ENCODE measurements at regions not wholly inside any gene's neighbourhood (a gene's known extent, or its start where the extent isn't known, plus 50 kb on each side); places are given as distances from the start of the nearest gene placed in this dataset.

DNA sequence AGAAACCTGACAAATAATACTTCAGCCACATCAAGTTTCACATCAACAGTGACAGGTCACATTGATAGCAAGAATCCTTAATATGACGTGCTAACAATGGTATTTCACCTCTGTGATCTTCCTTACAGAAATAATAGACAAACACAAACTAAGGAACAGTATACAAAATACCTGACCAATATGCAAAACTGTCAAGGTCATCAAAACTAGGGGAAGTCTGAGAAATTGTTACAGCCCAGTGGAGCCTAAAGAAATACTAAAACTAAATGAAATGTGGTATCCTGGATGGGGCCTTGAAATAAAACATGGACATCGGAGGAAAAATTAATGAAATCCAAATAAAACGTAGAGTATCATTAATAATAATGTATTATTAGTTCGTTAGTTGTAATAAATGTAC is 422.0 kb upstream of the ZNF385D start:
- Histone ChIP-seq H3K27ac (ENCODE audit: extremely low read length, insufficient read depth, low read length) (no peak overlapping the region), H3K9me3 (ENCODE audit: low read length) (no peaks in the 10 kb centered on the region), H2AFZ (ENCODE audit: low read length) (no peak overlapping the region), H3K4me1 (ENCODE audit: insufficient read depth, low read length) (no peaks in the 10 kb centered on the region), H4K20me1 (ENCODE audit: insufficient read depth, low read length) (no peaks in the 10 kb centered on the region), H3K36me3 (replicated peaks in 1 of 2; ENCODE audit: control insufficient read depth in 1 of 2, insufficient read depth in 2 of 2, low read length in 2 of 2) (no peaks in the 10 kb centered on the region), H3K27me3 (ENCODE audit: control insufficient read depth in 1 of 2, insufficient read depth in 2 of 2, low read length in 2 of 2) (no peaks in the 10 kb centered on the region), H3K79me2 (ENCODE audit: insufficient read depth, low read length) (no peaks in the 10 kb centered on the region), H3K4me2 (ENCODE audit: low read depth, low read length) (no peak overlapping the region), H3K9ac (ENCODE audit: insufficient read depth, low read depth, low read length) (no peak overlapping the region), H3K4me3 (replicated peaks in 1 of 3; ENCODE audit: insufficient read depth in 1 of 3, low read depth in 2 of 3, low read length in 3 of 3) (no peak overlapping the region)
- in situ Hi-C loops (cut with HindIII; ENCODE audit: extremely low pct_ligation_motif_present, low pct_unique_long_range_greater_than_20kb) (no loop called here), intact Hi-C loops (cut with micrococcal nuclease; ENCODE audit: unreplicated experiment) (no loop called here)
- DNase-seq (ENCODE audit: low spot score) (no peak), ATAC-seq (no peak), FAIRE-seq (no peak)
- POLR2A ChIA-PET = no interaction called here
- BruUV-seq (replicated peaks) = no TSS peak
- TF ChIP-seq SP4 (CRISPR knock-in tag; IDR thresholded peaks at IDR 0.05) (no peak), ETV5 (CRISPR knock-in tag; IDR thresholded peaks at IDR 0.05; ENCODE audit: borderline replicate concordance) (no peak), MAFF (IDR thresholded peaks at IDR 0.05; ENCODE audit: low read depth, low read length) (peak; percentile 49; the same call in 1 of the 2 replicates), RFX3 (CRISPR knock-in tag; IDR thresholded peaks at IDR 0.05) (no peak), MAFK (conservative IDR thresholded peaks at IDR 0.05 in 1 of 2, IDR thresholded peaks at IDR 0.05 in 1 of 2; ENCODE audit: low read length in 2 of 2) (peak; percentile 59 to 71; a peak in 3 of 4 replicates), PREB (CRISPR knock-in tag; IDR thresholded peaks at IDR 0.05) (no peak)
- CTCF ChIA-PET (ENCODE audit: low intra/inter-chr PET ratio, low total read pairs) = no interaction called here
- WGBS (ENCODE audit: low lambda C conversion rate) = 6% methylated on average over 4 of the region's 4 CpGs

- H3K27me3 ChIP-seq (ENCODE audit: control insufficient read depth in 1 of 2, insufficient read depth in 2 of 2, low read length in 2 of 2) = no peaks in the 10 kb centered on the region
- TF ChIP-seq ATF1 (CRISPR knock-in tag; IDR thresholded peaks at IDR 0.05) = no peak
- TF ChIP-seq ZNF775 (CRISPR knock-in tag; IDR thresholded peaks at IDR 0.05; ENCODE audit: borderline replicate concordance) = no peak
- no peak for TF ChIP-seq MYNN (CRISPR knock-in tag; IDR thresholded peaks at IDR 0.05; ENCODE audit: low read depth)
- no peak for TF ChIP-seq ZFP90 (CRISPR knock-in tag; IDR thresholded peaks at IDR 0.05; ENCODE audit: borderline replicate concordance)
- TF ChIP-seq MIER3 (CRISPR knock-in tag; IDR thresholded peaks at IDR 0.05; ENCODE audit: borderline replicate concordance) = no peak
- TF ChIP-seq YY1 (IDR thresholded peaks at IDR 0.05; ENCODE audit: insufficient read depth, insufficient replicate concordance, low read depth, low read length) = no peak
- no peak for TF ChIP-seq ARNT (IDR thresholded peaks at IDR 0.05)
- no peak for TF ChIP-seq AFF4 (CRISPR knock-in tag; IDR thresholded peaks at IDR 0.05)
- TF ChIP-seq, protein P1, sequence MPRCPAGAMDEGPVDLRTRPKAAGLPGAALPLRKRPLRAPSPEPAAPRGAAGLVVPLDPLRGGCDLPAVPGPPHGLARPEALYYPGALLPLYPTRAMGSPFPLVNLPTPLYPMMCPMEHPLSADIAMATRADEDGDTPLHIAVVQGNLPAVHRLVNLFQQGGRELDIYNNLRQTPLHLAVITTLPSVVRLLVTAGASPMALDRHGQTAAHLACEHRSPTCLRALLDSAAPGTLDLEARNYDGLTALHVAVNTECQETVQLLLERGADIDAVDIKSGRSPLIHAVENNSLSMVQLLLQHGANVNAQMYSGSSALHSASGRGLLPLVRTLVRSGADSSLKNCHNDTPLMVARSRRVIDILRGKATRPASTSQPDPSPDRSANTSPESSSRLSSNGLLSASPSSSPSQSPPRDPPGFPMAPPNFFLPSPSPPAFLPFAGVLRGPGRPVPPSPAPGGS (CRISPR knock-in tag; IDR thresholded peaks at IDR 0.05) = no peak
Observed at GRCh38 chr3:22175947-22176346, 424.9 kb upstream of the ZNF385D start.

More at GRCh38 chr3:22175947-22176346, 424.9 kb upstream of the ZNF385D start:
- ChIA-PET CTCF (ENCODE audit: low intra/inter-chr PET ratio, low total read pairs) (no interaction called here), POLR2A (no interaction called here)
- no TSS peak for BruUV-seq (replicated peaks)
- H3K4me3 ChIP-seq (replicated peaks in 1 of 3; ENCODE audit: insufficient read depth in 1 of 3, low read depth in 2 of 3, low read length in 3 of 3) = no peak overlapping the region
- in situ Hi-C loops (cut with HindIII; ENCODE audit: extremely low pct_ligation_motif_present, low pct_unique_long_range_greater_than_20kb) (no loop called here), intact Hi-C loops (cut with micrococcal nuclease; ENCODE audit: unreplicated experiment) (no loop called here)
- H2AFZ ChIP-seq (ENCODE audit: low read length) = no peak overlapping the region
- no peaks in the 10 kb centered on the region for H3K9me3 ChIP-seq (ENCODE audit: low read length)
- H3K4me2 ChIP-seq (ENCODE audit: low read depth, low read length) = no peak overlapping the region
- 3% methylated on average over 1 of the region's 1 CpG for WGBS (ENCODE audit: low lambda C conversion rate)
- ATAC-seq (no peak), FAIRE-seq (no peak), DNase-seq (ENCODE audit: low spot score) (no peak)
- H3K27ac ChIP-seq (ENCODE audit: extremely low read length, insufficient read depth, low read length) = no peak overlapping the region
- H3K9ac ChIP-seq (ENCODE audit: insufficient read depth, low read depth, low read length) = no peak overlapping the region
- H3K79me2 ChIP-seq (ENCODE audit: insufficient read depth, low read length) = no peaks in the 10 kb centered on the region
- no peaks in the 10 kb centered on the region for H3K36me3 ChIP-seq (replicated peaks in 1 of 2; ENCODE audit: control insufficient read depth in 1 of 2, insufficient read depth in 2 of 2, low read length in 2 of 2)
- H3K4me1 ChIP-seq (ENCODE audit: insufficient read depth, low read length) = no peaks in the 10 kb centered on the region
- H4K20me1 ChIP-seq (ENCODE audit: insufficient read depth, low read length) = no peaks in the 10 kb centered on the region

All from HepG2 (cell line).